HCT116 (cell line): ENCODE measurements at regions not wholly inside any gene's neighbourhood (a gene's known extent, or its start where the extent isn't known, plus 50 kb on each side); places are given as distances from the start of the nearest gene placed in this dataset.

ENCODE experiments used
- ATAC-seq: fragments of 200-7000 bp; cut with Tn5 transposase; 2 replicates; pipeline ENCODE4 v1.9.1; 2020; ENCODE audit warnings: mild to moderate bottlenecking, moderate library complexity
- BruUV-seq: library from RNA; stranded (reverse); fragments of 400-500 nt; replicated peaks from 2 replicates; lab custom pipeline; 2021; lab: Mats Ljungman, UMichigan
- CTCF ChIA-PET: fragments of 300-600 bp; sonication (Branson Sonifier 250); formaldehyde crosslinking; loops from one replicate; lab custom pipeline; 2021; ENCODE audit warnings: antibody characterized with exemption; lab: Charles Lee
- POLR2A ChIA-PET: fragments of 300-600, 350-600 bp; sonication (Branson Sonifier 250); formaldehyde crosslinking; loops from one replicate; lab custom pipeline; 2021; ENCODE audit warnings: antibody characterized with exemption; lab: Charles Lee
- RAD21 ChIA-PET, 2 experiments: fragments of 300-600 bp; sonication (Branson Sonifier 250); formaldehyde crosslinking; loops; one replicate each; lab custom pipeline; 2023; ENCODE audit warnings: low total read pairs in 2 of 2; ENCODE audit not compliant: uncharacterized antibody in 2 of 2, unreplicated experiment in 2 of 2, low non-redundant PET in 1 of 2; lab: Charles Lee
- DNase-seq: peaks from one replicate; pipeline ENCODE4 v3.0.0-alpha.2; 2010; ENCODE audit warnings: low read depth, low spot score
- H2AFZ ChIP-seq: fragments of 200-600 bp; shearing (Covaris generic), sonication (generic); 2 replicates; pipeline ENCODE4 v1.6.1; 2017; ENCODE audit warnings: low read depth, mixed run types, mixed read lengths, antibody characterized with exemption, low read length; ENCODE audit not compliant: poor library complexity, severe bottlenecking
- H3K27ac ChIP-seq: 2 replicates; pipeline ENCODE4 v1.5.1; 2012; ENCODE audit warnings: low read depth, low read length
- H3K27me3 ChIP-seq: fragments of 200-600 bp; sonication (generic); 2 replicates; pipeline ENCODE4 v1.6.1; 2016; ENCODE audit warnings: mixed run types, low read length, mixed read lengths; ENCODE audit not compliant: insufficient read depth
- H3K36me3 ChIP-seq, 2 experiments: fragments of 200-500 bp in 1 of 2; fragments of 200-600 bp in 1 of 2; sonication (Bioruptor generic) in 1 of 2; sonication (generic) in 1 of 2; 2 replicates each; pipeline versions ENCODE4 v1.5.1 to v1.6.1; 2014 to 2016; ENCODE audit warnings: low read length in 2 of 2, inconsistent platforms in 1 of 2, mixed read lengths in 1 of 2, mixed run types in 1 of 2; ENCODE audit not compliant: insufficient read depth in 2 of 2, control insufficient read depth in 1 of 2
- H3K4me1 ChIP-seq, 2 experiments: fragments of 200-600 bp in 1 of 2; sonication (generic) in 1 of 2; 2 replicates each; pipeline versions ENCODE4 v1.5.1 to v1.6.1; 2012 to 2017; ENCODE audit warnings: low read length in 2 of 2, inconsistent platforms in 1 of 2, mild to moderate bottlenecking in 1 of 2, mixed read lengths in 1 of 2, mixed run types in 1 of 2, moderate library complexity in 1 of 2; ENCODE audit not compliant: insufficient read depth in 2 of 2, control insufficient read depth in 1 of 2
- H3K4me2 ChIP-seq: fragments of 200-600 bp; sonication (generic); 2 replicates; pipeline ENCODE4 v1.6.1; 2017; ENCODE audit warnings: mixed run types, low read length, mixed read lengths
- H3K4me3 ChIP-seq, 2 experiments: fragments of 200-600 bp in 1 of 2; sonication (generic) in 1 of 2; replicated peaks in 1 of 2; 2 replicates each; pipeline ENCODE4 v1.5.1; 2011 to 2016; ENCODE audit warnings: low read length in 2 of 2, control low read depth in 1 of 2, low read depth in 1 of 2, mild to moderate bottlenecking in 1 of 2, mixed read lengths in 1 of 2, mixed run types in 1 of 2
- H3K79me2 ChIP-seq: fragments of 200-600 bp; sonication (generic); 2 replicates; pipeline ENCODE4 v1.6.1; 2017; ENCODE audit warnings: mild to moderate bottlenecking, mixed run types, low read length, moderate library complexity, mixed read lengths; ENCODE audit not compliant: insufficient read depth
- H3K9ac ChIP-seq: fragments of 200-600 bp; sonication (generic); 2 replicates; pipeline ENCODE4 v1.6.1; 2016; ENCODE audit warnings: low read length, mixed read lengths
- H3K9me2 ChIP-seq: fragments of 200-600 bp; sonication (generic), shearing (Covaris generic); 2 replicates; pipeline ENCODE4 v1.6.1; 2017; ENCODE audit warnings: mixed run types, mild to moderate bottlenecking, moderate library complexity; ENCODE audit not compliant: insufficient read depth
- H3K9me3 ChIP-seq, 2 experiments: fragments of 200-500 bp in 1 of 2; fragments of 200-600 bp in 1 of 2; sonication (Bioruptor generic) in 1 of 2; sonication (generic) in 1 of 2; 2 replicates each; pipeline ENCODE4 v1.6.1; 2014 to 2017; ENCODE audit warnings: low read length in 2 of 2, mixed read lengths in 2 of 2, inconsistent platforms in 1 of 2, low read depth in 1 of 2, mild to moderate bottlenecking in 1 of 2, mixed run types in 1 of 2, moderate library complexity in 1 of 2; ENCODE audit not compliant: control insufficient read depth in 1 of 2, insufficient read depth in 1 of 2
- H4K20me1 ChIP-seq: fragments of 200-600 bp; sonication (generic), shearing (Covaris generic); 2 replicates; pipeline ENCODE4 v1.6.1; 2017; ENCODE audit warnings: mixed run types, mild to moderate bottlenecking, moderate library complexity; ENCODE audit not compliant: insufficient read depth
- ATF3 ChIP-seq: IDR thresholded peaks from 2 replicates; pipeline ENCODE4 v1.6.1; 2012
- CBX3 ChIP-seq: IDR thresholded peaks from 2 replicates; pipeline ENCODE4 v1.6.1; 2012; ENCODE audit warnings: low read depth
- ELF1 ChIP-seq: IDR thresholded peaks from 2 replicates; pipeline ENCODE4 v1.6.1; 2012; ENCODE audit warnings: low read depth, borderline replicate concordance
- EZH2phosphoT487 ChIP-seq: fragments of 200-600 bp; IDR thresholded peaks from 2 replicates; pipeline ENCODE4 v1.6.1; 2018; ENCODE audit warnings: antibody characterized with exemption, borderline replicate concordance
- JUND ChIP-seq: IDR thresholded peaks from 2 replicates; pipeline ENCODE4 v1.6.1; 2012
- MAX ChIP-seq: IDR thresholded peaks from 2 replicates; pipeline ENCODE4 v1.6.1; 2012
- POLR2A ChIP-seq: IDR thresholded peaks from 2 replicates; pipeline ENCODE4 v1.7.0; 2011; ENCODE audit warnings: borderline replicate concordance; ENCODE audit not compliant: insufficient read depth, insufficient read length; ENCODE audit errors: extremely low read depth
- RAD21 ChIP-seq: IDR thresholded peaks from 2 replicates; pipeline ENCODE4 v1.6.1; 2012; ENCODE audit warnings: low read depth, mild to moderate bottlenecking
- REST ChIP-seq: IDR thresholded peaks from 2 replicates; pipeline ENCODE4 v1.6.1; 2012; ENCODE audit warnings: low read depth
- SIN3A ChIP-seq: IDR thresholded peaks from 2 replicates; pipeline ENCODE4 v1.6.1; 2012; ENCODE audit warnings: low read depth
- SRF ChIP-seq: IDR thresholded peaks from 2 replicates; pipeline ENCODE4 v1.6.1; 2012; ENCODE audit warnings: low read depth
- YY1 ChIP-seq: IDR thresholded peaks from 2 replicates; pipeline ENCODE4 v1.6.1; 2011; ENCODE audit warnings: low read length, low read depth, moderate library complexity, mild to moderate bottlenecking; ENCODE audit not compliant: insufficient replicate concordance; ENCODE audit errors: extremely low read depth
- ZFX ChIP-seq: fragments of 450-650 bp; IDR thresholded peaks from 2 replicates; pipeline ENCODE4 v1.6.1; 2017
- intact Hi-C: fragments of 100-400 bp; cut with micrococcal nuclease; formaldehyde crosslinking; loops from 2 replicates; pipeline ENCODE4 v1.10.0; 2022

- no peak for ATAC-seq
- no TSS peak for BruUV-seq
- no peak overlapping the region for H2AFZ ChIP-seq
Observed at GRCh38 chr4:137663251-137664045, 131.2 kb upstream of the PCDH18 start.

More at GRCh38 chr4:137663251-137664045, 131.2 kb upstream of the PCDH18 start:
- H3K9ac ChIP-seq: no peak overlapping the region
- intact Hi-C loops: no loop called here
- no peaks in the 10 kb centered on the region for H3K9me3 ChIP-seq
- CTCF ChIA-PET: no interaction called here
- POLR2A ChIA-PET: interaction anchor here (1.2 kb wide), 1 partner anchor 10 kb away, joined by 3 read pairs; no protein-coding TSS in a partner anchor
- no peaks in the 10 kb centered on the region for H3K4me1 ChIP-seq
- no peak for DNase-seq
- H3K79me2 ChIP-seq: no peaks in the 10 kb centered on the region
- RAD21 ChIA-PET: no interaction called here
- no peak overlapping the region for H3K4me3 ChIP-seq
- no peaks in the 10 kb centered on the region for H4K20me1 ChIP-seq
- H3K36me3 ChIP-seq: no peaks in the 10 kb centered on the region
- H3K9me2 ChIP-seq: no peaks in the 10 kb centered on the region
- no peaks in the 10 kb centered on the region for H3K27me3 ChIP-seq
- H3K27ac ChIP-seq: no peak overlapping the region
- no peak overlapping the region for H3K4me2 ChIP-seq
- TF ChIP-seq ZFX: no peak
- TF ChIP-seq MAX: no peak
- TF ChIP-seq SIN3A: no peak
- TF ChIP-seq RAD21: no peak
- TF ChIP-seq REST: no peak
- no peak for TF ChIP-seq ATF3
- no peak for TF ChIP-seq YY1
- TF ChIP-seq POLR2A: no peak
- TF ChIP-seq ELF1: no peak
- no peak for TF ChIP-seq JUND
- no peak for TF ChIP-seq SRF
- no peak for TF ChIP-seq EZH2phosphoT487
- no peak for TF ChIP-seq CBX3
